Activated CD8-positive, alpha-beta memory T cell treated with anti-CD3 and anti-CD28 coated beads for 24 hours (primary cell): ENCODE measurements at regions not wholly inside any gene's neighbourhood (a gene's known extent, or its start where the extent isn't known, plus 50 kb on each side); places are given as distances from the start of the nearest gene placed in this dataset.
"Not testable (repeated sequence)": the region's sequence is repeated elsewhere in the genome, so short reads cannot be mapped to it uniquely, and the experiment has no call there.

ENCODE experiments used
- DNase-seq: peaks from one replicate; pipeline ENCODE4 v3.0.0-alpha.2; 2020

DNA sequence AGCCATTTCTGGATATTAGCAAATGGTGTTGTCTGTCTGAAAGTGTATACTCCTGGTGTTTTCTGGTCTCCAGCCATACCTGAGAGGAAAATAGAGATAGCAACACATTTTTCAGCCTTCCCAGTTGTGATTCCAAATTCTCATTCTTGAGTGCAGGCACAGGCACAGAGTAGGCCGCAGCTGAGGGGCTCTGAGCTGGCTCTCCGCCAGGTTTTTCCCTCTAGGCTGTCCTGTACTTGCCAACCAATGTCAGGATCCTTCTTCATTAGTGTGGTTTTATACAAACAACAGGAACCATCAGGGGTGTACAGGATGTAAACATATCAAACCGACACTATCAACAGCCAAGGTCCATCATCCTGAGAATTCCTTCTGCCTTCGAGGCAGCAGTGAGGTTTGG is 1733.6 kb upstream of the CELF4 start:
- DNase-seq: no peak

DNA sequence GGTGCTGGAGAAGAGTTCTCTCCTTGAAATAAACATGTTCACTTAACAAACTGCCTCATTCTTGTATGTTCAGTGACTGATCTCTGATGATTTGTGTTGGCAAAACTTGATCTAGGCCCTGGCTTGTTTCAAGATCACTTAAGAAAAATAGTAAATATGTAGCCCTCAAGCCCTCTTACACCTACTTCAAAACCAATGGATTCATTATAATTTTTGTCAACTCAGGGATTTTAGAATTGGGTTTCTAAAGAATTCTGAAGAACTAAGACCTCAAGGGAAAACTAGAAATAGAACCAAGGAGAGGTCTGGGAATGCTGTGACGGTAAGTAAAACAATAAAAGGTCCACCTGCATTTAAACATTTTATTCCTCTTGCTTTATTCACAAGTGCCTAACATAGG is 1731.6 kb upstream of the CELF4 start:
- no peak for DNase-seq

DNA sequence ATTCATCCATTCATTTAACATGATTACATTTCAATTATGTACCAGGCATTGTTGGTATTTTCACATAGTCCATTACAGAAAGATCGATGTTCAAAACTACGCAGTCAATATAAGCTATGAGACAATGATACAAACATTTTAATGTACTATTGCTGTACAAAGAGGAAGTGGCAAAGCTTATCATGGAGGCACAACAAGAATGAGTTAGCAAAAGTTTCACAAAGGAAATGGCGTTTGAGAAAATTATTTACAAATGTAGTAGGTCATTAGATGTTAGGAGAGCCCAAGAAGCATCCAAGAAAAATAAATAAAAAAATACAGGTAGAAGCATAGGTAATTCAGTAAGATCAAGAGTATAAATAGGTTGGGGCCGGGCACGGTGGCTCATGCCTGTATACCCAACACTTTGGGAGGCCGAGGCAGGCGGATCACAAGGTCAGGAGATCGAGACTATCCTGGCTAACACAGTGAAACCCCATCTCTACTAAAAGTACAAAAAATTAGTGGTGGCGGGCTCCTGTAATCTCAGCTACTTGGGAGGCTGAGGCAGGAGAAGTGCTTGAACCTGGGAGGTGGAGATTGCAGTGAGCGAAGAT is 1730.8 kb upstream of the CELF4 start:
- DNase-seq: no peak

DNA sequence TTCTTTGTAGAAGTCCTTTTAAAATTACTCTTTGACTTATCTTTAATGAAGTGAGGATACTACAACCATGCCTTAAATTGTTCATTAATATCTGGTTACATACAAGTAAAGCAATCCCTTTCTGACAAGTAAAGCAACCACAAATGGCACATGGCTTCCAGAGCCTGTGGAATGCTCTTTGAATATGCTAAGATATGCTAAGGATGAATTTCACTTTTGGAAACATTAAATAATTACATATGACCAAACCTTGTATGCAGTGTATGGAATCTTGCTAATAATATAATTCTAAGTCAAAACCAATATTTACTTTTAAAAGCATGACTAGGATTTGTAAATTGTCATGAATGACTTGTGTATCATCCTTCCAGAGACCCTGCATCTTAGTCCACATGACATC is 1711.2 kb upstream of the CELF4 start:
- no peak for DNase-seq

DNA sequence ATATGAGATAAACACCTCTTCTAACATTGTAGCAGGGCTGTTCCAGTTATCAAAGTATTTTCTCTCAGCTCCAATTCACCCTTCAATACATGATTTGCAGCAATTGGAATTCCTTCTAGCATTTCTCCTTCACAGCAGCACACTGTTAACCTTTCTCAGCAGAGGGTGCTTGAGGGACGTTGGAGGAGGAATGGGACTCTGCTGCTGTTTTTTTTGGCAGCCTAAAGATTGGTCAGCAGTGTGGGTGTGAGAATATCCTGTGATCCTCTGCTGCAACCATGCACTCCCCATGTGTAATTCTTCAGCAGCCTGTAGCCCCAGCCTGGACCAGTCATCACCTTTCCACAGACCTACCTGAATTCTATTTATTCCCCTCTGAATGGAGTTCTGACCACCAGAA is 1708.9 kb upstream of the CELF4 start:
- DNase-seq: no peak

DNA sequence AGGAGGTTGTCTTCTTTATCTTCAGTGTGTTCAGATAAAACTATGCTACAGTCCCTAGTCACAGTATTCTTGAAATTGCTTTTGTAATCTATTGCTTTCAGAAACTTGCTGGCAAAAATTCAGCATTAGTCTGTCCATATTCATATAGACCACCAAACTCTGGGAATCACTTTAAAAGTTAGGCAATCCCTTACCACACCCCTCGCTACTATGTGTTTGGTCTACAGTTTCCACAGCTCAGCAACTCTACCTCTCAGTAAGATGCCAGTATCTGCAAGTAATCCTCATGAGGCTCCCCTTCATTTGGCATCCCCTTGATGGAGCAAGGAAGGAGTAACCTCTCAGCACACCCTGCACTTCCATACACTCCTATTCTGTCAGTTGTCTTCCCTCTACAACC is 1706.6 kb upstream of the CELF4 start:
- DNase-seq: no peak

DNA sequence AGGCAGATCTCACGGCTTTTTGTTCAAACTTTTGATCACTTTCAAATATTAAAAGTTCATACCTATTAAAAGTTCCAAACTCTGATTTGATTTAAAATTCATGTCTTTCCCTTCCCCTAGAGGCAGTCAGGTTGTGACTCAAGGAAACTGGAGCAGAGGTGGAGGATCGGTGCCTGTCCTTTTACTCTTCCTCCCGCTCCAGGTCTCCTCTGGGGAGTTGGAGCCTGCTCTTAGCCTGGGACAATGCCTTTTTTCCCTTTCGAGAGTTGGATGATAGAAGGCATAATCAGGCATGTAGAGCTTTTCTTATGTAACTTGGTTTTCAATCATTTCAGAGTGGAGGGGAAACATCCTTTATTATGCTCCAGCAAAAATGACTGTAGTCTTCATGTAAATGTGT is 1706.1 kb upstream of the CELF4 start:
- DNase-seq: no peak

DNA sequence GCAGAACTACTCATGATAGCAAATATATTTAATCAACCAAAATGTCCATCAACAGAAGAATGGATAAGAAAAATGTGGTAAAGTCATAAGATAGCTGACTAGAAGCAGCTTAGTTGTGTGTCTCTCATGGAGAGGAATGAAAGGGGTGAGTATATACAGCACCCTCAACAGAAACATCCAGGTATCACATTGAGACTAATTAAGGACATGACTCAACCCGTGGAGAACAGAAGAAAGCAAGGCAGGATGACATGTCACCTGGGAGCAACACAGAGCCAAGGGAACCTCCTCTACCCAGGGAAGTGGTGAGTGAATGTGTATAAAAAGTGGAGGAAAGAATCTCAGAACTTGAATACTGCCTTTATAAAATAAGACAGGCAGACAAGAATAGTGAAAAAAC is 1695.0 kb upstream of the CELF4 start:
- DNase-seq: no peak

DNA sequence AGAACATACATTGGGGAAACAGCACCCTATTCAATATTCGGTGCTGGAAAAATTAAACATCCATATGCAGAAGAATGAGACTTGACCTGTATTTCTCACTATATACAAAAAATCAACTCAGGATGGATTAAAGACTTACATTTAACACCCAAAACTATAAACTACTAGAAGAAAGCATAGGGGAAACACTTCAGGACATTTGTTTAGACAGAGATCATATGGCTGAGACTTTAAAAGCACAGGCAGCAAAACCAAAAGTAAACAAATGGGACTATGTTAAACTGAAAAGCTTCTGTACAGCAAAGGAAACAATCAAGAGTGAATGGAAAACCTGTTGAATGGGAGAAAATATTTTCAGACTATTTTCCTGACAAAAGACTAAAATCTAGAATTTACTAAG is 1694.1 kb upstream of the CELF4 start:
- no peak for DNase-seq

DNA sequence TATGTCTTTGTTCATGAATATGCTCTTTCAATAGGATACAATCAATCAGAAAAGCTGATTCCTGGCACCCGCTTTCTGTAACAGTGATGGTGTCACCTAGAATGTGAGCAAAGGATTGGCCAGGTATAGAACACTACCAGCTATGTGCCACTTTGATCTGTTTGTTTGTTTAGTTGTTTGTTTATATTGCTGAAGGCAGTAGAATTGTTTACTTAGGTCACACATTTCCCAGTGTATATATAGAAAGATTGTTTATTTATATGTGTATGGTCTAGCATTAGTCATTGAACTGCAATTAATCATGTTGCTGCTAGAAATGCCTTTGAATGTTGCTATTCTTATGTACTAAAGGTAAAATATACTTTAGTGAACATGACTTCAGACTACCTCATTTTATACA is 1678.6 kb upstream of the CELF4 start:
- no peak for DNase-seq

DNA sequence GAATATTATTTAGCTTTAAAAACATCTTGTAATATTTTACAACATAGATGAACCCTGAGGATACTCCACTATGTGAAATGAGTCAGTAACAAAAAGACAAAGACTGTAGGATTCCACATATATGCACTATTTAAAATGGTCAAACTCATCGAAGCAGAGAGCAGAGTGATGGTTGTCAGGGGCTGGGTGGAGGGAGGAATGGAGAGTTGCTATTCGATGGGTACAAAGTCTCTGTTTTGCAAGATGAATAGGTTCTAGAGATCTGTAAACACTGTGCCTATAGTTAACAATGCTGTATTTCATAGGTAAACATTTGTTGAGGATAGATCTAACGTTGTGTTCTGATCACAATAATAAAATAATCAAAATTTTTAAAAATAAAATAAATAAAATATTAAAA is 1675.9 kb upstream of the CELF4 start:
- DNase-seq: no peak

DNA sequence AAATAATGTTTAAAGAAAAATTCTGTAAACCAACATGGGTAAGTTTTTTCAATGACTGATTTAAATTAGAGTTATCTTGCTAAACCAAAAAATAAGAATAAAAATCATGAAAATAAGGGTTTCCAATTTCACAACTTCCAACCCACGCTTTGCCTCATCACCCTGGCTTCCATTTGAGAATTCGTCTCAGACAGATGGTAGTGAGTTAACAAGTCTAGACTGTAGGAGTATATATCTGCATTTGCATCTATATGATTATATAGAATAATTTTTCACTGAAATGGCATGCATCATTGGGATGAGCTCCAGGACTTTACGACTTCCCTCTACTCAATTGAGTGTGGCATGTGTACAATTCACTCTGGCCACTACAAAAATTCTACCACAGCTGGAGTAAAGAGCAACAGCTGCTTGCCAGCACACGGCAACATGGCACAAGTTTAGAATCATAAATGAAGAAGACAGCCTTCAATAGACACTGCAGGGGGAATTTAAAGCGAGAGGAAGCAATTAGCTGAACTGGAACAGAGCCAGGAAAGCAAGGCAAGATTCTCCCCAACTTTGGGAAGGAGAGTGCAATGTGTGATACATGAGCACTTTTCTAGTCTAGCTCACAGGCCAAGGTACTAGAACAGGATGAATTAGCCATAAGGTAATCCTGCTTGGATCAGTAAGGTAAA is 1673.5 kb upstream of the CELF4 start:
- no peak for DNase-seq

DNA sequence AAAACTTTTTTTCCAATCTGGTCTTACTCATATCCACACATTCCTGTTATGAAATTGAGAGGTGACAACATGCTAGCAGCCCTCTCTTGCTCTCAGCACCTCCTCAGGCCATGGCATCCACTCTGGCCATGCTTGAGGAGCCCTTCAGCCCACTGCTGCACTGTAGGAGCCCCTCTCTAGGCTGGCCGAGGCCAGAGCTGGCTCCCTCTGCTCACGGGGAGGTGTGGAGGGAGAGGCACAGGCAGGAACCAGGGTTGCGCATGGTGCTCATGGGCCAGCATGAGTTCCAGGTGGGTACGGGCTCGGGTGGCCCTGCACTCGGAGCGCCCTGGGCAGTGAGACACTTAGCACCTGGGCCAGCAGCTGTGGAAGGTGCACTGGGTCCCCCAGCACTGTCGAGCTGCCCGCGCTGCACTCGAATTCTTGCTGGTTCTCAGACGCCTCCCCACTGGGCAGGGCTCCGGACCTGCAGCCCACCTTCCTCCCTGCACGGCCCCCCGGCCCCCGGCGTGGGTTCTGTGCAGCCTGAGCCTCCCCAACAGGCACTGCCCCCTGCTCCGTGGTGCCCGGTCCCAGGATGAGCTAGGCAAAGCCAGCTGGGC is 1669.6 kb upstream of the CELF4 start:
- DNase-seq: no peak

DNA sequence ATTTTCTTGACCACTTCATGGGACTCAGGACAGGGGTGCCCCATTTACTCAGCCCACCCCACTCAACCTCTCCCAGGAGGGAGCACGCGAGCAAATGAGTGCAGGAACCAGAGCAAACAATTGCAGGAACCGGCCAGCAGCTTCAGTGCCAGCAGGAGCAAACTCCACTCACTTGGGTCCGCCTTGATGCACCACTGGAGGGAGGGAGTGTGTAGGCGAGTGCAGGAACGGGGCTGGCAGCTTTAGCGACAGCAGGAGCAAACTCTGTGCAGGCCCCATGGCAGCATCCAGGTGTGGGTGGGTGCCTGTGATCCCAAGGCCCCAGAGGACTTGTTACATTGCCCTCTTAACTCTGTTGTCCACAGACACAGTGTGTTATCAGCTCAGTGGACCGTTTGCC is 1667.3 kb upstream of the CELF4 start:
- DNase-seq: no peak

DNA sequence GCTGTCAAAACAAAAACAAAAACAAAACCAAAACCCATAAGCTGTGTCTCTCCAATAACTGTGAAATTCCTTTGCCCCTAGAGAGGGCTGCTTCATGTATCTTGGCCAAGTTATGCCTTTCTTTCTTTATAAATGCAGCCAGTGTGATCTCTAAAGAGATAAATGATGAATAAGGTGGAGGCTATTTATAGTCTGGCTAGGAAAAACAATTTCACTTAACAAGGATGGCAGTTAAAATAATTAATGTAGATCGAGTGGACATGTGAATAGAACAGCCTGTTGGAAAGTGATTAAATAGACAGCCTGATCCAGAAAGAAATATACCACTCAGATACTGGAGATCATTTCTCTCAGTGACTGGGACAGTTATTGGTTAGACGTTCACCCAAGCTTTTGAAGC is 1666.9 kb upstream of the CELF4 start:
- no peak for DNase-seq

DNA sequence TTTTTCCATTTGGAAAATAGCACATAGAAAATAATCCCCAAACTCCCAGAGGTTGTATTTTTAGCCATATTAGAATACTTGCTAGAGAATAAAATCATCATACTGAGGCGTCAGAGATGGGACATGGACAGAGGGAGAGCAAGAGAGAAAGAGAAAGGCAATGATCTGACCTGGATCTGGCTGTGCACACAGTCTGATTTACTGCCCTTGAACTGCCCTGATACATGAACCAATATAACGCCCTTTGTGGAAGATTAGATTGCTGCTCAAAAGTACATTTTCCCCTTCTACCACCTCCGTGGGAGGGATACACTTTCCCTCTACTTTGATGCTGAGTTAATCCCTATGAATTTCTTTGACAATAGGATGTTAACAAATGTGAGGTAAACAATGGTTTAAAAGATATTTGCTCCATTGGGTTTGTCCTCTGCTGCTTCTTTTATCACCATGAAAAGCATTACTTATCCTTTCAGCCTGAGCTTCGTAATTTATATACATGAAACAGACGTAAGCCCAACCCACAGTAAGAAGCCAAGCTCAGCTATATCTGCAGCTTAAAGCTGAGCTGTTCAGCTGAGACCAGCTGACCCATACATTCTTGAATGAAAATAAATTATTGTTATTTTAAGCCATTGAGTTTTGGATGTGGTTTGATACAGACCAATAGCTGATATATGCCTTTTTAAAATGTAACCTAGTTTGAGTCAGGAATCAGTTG is 1664.6 kb upstream of the CELF4 start:
- DNase-seq: no peak

DNA sequence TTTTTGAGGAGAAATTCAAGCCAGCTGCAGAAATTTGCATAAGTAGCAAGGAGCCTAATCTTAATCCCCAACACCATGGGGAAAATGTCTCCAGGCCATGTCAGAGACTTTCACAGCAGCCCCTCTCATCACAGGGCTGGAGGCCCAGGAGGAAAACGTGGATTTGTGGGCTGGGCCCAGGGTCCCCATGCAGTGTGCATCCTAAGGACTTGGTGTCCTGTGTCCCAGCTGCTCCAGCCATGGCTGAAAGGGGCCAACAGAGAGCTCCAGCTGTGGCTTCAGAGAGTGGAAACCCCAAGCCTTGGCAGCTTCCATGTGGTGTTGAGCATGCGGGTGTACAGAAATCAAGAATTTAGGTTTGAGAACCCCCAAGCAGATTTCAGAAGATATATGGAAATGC is 1662.2 kb upstream of the CELF4 start:
- DNase-seq: not testable (repeated sequence)

DNA sequence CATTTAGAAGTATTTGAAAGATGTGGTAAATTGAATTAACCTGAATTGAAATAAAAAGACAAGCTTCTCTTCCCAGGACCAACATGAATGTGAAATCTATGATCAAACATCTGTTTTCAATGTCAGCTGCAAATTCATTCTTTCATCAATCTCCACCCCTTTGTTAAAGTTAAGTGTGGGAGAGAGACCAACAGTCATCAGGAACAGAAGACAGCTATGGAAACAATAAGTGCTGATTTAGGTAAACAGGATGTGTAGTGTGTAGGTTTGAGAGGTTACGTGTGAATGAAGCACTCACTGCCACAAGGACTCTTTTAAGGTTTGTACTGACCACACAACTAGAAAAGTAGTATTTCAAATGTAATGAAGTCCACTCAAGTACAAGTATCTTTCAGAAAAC is 1659.8 kb upstream of the CELF4 start:
- no peak for DNase-seq

DNA sequence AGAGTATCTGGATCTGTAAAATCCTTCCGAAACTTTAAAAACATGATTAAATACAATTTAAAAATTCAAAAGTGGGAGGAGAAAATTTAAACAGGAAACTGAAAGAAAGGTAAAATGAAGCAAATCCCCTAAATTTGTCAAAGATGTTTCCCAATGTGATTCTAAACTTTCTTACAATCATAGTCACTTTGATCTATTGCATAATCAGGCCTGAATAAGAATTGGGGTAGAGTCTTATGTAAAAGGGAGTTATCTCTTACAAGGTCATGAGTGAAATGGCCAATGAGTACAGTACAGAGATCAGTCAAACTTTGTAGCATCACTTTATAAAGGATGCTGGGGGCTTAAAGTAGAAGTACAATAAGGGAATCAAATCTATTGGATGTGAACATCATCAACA is 1657.7 kb upstream of the CELF4 start:
- DNase-seq: no peak

DNA sequence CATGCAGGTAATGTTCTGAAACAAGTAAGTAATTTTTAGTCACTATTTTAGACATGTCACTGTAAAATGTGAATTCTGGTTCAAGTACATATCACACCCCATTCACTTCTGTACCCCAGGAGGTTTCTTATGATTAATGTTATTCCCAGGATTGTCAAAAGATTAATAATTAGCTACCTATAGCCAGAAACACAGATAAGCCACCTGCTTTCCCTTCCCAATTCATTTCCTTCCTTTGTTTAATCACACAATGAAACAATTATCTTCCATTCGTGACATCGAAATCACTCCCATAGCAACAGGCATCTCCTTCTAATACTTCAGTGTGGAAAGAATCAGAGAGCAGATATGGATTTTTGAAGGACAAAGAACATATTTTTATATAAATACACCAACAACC is 1650.3 kb upstream of the CELF4 start:
- no peak for DNase-seq

DNA sequence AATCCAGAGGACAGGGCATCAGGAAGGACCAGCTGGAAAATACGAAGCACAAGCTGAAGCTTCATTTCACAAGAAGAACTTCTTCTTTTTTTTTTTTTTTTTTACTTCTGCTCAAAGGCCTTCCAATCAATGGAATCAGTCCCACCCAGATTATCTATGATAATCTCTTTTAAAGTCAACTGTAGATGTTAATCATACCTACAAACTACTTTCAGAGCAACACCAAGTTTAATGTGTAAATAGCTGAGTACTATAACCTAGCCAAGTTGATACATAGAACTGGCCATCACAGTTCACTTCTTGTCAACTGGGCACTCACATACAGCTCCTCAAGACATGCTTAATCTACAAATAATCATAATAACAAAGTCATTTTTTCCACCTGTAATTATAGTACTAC is 1645.9 kb upstream of the CELF4 start:
- DNase-seq: no peak

DNA sequence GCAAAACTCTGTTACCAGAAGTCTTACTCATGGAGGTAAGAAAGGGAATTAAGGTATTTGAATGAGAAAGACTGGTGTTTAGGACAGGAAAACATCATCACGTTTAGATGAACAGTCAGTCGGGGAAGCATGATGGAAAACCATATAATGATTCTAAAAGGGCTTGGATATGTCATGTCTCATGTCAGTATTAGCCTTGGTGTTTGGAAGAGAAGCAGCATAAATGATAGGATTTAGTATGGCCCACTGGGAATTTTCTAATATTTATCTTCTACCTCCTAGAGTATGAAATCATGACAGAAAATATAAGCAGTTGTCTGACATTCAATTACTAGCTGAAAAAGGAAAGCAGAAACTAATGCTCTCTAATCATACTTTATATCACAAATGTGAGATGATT is 1643.6 kb upstream of the CELF4 start:
- no peak for DNase-seq

DNA sequence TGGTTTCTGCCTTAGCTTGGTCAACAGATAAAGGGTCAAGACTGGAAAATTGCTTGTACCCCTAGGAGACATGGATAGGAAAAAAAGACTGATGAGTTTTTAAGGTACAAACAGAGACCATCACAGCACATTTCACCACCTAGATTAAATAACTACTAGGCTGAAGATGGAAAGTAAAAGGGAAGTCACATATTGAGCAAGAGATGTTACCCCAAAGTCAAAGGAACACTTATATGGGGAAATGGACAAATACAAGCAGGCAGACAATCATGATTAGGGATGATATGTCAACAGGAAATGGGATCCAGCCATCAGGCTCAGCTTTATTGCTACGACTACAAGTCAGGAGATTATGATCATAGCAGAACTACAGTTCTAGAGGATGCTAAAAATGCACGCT is 1643.1 kb upstream of the CELF4 start:
- no peak for DNase-seq

DNA sequence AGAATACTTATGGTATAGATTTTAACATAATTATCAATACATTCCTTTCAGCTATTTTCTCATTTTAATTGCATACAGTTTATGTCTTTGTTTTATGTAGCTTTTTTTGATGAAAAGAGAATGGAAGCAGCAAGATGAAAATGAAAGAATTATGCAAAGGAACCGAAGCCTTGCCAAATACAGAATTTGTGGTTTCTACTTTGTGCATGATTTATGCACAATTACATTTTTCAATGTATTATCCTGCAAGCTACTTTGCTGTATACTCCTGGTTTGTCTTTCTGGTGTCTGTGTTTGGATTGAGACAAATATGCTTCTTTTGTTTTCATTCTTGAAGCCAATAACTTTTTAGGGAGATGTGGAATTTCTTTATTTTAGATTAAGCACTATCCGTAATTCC is 1642.6 kb upstream of the CELF4 start:
- no peak for DNase-seq
